ENCODE measurements at regions not wholly inside any gene's neighbourhood (a gene's known extent, or its start where the extent isn't known, plus 50 kb on each side); places are given as distances from the start of the nearest gene placed in this dataset.
"Not testable (repeated sequence)": the region's sequence is repeated elsewhere in the genome, so short reads cannot be mapped to it uniquely, and the experiment has no call there.

DNA sequence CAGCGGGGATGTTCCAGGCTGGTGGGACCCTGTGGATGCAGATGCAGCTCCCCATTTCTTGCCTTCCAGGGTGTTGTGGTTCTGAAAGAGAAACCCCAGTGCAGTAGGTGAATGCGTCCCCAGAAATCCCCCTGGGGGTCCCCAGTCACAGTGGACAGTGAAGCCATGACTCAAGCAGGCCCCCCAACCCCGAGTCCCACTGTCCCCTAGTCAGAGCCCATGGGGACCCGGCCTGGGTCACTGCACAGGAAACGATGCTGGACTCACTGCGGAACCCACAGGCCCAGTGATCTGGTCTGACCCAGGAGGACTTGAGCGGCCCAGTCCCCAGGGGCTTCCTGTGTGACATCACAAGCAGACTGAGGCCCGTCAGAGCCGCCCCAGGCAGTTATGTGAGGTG, 341.4 kb downstream of the ADGRD1 start:
- not testable (repeated sequence) for TF ChIP-seq CTCF, POLR2A (IDR thresholded peaks at IDR 0.05)
